COLO668 (cell line): ENCODE measurements at regions not wholly inside any gene's neighbourhood (a gene's known extent, or its start where the extent isn't known, plus 50 kb on each side); places are given as distances from the start of the nearest gene placed in this dataset.
"Not testable (repeated sequence)": the region's sequence is repeated elsewhere in the genome, so short reads cannot be mapped to it uniquely, and the experiment has no call there.

ENCODE experiments used
- DNase-seq: peaks from one replicate; lab custom pipeline; 2025; ENCODE audit not compliant: unreplicated experiment; lab: John Stamatoyannopoulos, UW

- DNase-seq = no peak
These were observed 328.5 kb downstream of the FAM72C start for GRCh38 chr1:143643148-143643885.

GRCh38 chr1:143625886-143626285, 345.9 kb downstream of the FAM72C start:
- no peak for DNase-seq

GRCh38 chr1:143619851-143620250, 351.9 kb downstream of the FAM72C start:
- DNase-seq = no peak

- no peak for DNase-seq
These were observed 360.6 kb downstream of the FAM72C start for GRCh38 chr1:143611159-143611558.

GRCh38 chr1:143610196-143610595, 361.6 kb downstream of the FAM72C start:
- no peak for DNase-seq

- DNase-seq = no peak
These were observed 366.9 kb downstream of the FAM72C start for GRCh38 chr1:143604887-143605286.

DNA sequence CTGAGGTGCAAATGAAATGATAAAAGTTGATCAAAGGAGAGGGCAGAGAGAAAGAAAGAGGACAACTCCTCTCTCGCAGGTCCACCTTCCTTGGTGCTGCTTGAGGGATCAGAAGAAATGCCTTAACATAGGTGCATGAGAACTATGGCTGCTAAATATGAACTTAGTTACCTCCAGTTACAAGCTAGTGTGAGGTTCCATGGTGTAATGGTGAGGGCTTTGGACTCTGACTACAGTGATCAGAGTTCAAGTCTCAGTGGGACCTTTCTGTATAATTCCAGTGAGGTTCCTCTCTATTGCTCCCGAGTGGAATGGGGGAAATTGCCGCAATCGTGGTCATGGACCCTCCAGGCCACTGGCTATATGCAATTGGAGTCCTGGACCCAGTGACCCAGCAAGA, 387.3 kb downstream of the FAM72C start:
- DNase-seq = no peak

DNA sequence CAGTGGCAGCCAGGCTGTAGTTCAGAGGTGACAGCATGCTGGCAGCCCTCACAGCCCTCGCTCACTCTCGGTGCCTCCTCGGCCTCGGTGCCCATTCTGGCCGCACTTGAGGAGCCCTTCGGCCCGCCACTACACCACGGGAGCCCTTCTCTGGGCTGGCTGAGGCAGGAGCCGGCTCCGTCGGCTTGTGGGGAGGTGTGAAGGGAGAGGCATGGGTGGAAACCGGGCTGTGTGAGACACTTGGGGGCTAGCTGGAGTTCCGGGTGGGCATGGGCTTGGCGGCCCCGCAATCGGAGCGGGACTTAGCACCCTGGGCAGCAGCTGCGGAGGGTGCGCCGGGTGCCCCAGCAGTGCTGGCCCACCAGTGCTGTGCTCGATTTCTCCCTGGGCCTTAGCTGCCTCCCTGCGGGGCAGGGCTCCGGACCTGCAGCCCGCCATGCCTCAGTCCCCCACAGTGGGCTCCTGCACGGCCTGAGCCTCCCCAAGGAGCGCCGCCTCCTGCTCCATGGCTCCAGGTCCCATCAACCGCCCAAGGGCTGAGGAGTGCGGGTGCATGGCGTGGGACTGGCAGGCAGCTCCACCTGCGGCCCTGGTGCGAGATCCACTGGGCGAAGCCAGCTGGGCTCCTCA, 396.8 kb downstream of the FAM72C start:
- DNase-seq = no peak

- DNase-seq = not testable (repeated sequence)
These were observed 399.1 kb downstream of the FAM72C start for GRCh38 chr1:143572661-143573060.

DNA sequence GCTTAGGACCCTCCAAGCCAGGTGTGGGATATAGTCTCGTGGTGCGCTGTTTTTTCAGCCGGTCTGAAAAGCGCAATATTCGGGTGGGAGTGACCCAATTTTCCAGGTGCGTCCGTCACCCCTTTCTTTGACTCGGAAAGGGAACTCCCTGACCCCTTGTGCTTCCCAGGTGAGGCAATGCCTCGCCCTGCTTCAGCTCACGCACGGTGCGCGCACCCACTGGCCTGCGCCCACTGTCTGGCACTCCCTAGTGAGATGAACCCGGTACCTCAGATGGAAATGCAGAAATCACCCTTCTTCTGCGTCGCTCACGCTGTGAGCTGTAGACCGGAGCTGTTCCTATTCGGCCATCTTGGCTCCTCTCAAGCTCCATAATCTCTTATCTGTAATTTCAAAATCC, 408.0 kb downstream of the FAM72C start:
- not testable (repeated sequence) for DNase-seq

DNA sequence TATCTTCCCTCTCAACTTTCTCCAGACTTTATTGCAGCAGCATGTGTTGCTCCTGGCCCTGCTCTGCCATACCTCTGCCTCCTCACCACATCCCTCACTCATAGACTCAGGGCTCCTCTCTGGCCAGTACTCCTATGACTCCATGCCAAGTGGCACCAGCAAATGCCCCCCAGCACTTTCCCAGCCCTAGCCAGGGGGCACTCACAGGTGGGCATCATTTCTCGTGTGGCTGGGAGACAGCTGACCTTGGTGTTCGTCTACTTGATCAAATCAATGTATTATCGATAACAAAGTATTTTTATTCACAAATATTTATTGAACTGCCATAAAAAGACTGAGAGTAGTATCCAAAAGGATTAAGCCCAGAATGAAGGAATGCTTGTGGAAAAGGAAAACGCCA, 418.2 kb downstream of the FAM72C start:
- no peak for DNase-seq

GRCh38 chr1:143504703-143505102, 467.1 kb downstream of the FAM72C start:
- not testable (repeated sequence) for DNase-seq

GRCh38 chr1:143504080-143504479, 467.7 kb downstream of the FAM72C start:
- not testable (repeated sequence) for DNase-seq

- DNase-seq = not testable (repeated sequence)
These were observed 468.7 kb downstream of the FAM72C start for GRCh38 chr1:143503048-143503447.

- not testable (repeated sequence) for DNase-seq
These were observed 469.7 kb downstream of the FAM72C start for GRCh38 chr1:143502038-143502437.

- DNase-seq = not testable (repeated sequence)
These were observed 473.6 kb downstream of the FAM72C start for GRCh38 chr1:143498059-143498749.

GRCh38 chr1:143497374-143497747, 474.4 kb downstream of the FAM72C start:
- no peak for DNase-seq

- DNase-seq = not testable (repeated sequence)
These were observed 475.0 kb downstream of the FAM72C start for GRCh38 chr1:143496526-143497373.
